ENCODE measurements at regions not wholly inside any gene's neighbourhood (a gene's known extent, or its start where the extent isn't known, plus 50 kb on each side); places are given as distances from the start of the nearest gene placed in this dataset.
"Not testable (repeated sequence)": the region's sequence is repeated elsewhere in the genome, so short reads cannot be mapped to it uniquely, and the experiment has no call there.

GRCh38 chr7:131819891-131820290 is 263.5 kb upstream of the PODXL start:
- DNase-seq (ENCODE audit: low spot score in 2 of 2): no peak

GRCh38 chr7:131816391-131817007 is 260.1 kb upstream of the PODXL start:
- DNase-seq (ENCODE audit: low spot score in 2 of 2): no peak
- TF ChIP-seq, protein P1, sequence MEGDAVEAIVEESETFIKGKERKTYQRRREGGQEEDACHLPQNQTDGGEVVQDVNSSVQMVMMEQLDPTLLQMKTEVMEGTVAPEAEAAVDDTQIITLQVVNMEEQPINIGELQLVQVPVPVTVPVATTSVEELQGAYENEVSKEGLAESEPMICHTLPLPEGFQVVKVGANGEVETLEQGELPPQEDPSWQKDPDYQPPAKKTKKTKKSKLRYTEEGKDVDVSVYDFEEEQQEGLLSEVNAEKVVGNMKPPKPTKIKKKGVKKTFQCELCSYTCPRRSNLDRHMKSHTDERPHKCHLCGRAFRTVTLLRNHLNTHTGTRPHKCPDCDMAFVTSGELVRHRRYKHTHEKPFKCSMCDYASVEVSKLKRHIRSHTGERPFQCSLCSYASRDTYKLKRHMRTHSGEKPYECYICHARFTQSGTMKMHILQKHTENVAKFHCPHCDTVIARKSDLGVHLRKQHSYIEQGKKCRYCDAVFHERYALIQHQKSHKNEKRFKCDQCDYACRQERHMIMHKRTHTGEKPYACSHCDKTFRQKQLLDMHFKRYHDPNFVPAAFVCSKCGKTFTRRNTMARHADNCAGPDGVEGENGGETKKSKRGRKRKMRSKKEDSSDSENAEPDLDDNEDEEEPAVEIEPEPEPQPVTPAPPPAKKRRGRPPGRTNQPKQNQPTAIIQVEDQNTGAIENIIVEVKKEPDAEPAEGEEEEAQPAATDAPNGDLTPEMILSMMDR (IDR thresholded peaks at IDR 0.05): no peak
- TF ChIP-seq EP300 (IDR thresholded peaks at IDR 0.05): no peak
- no peak for TF ChIP-seq POLR2A (IDR thresholded peaks at IDR 0.05)
- WGBS, 2 donors: 66 to 79% methylated on average over 6 of the region's 6 CpGs

More at GRCh38 chr7:131819891-131820290, 263.5 kb upstream of the PODXL start:
- no peak for TF ChIP-seq POLR2A (IDR thresholded peaks at IDR 0.05)
- TF ChIP-seq, protein P1 (IDR thresholded peaks at IDR 0.05): no peak
- TF ChIP-seq EP300 (IDR thresholded peaks at IDR 0.05): no peak
- no peaks in the 10 kb centered on the region for H3K9me3 ChIP-seq
- no peak overlapping the region for H3K27ac ChIP-seq
- WGBS, 2 donors: 20% methylated on average over 4 of the region's 4 CpGs
- no peak overlapping the region for H3K4me3 ChIP-seq
- H3K27me3 ChIP-seq: no peaks in the 10 kb centered on the region
- no peaks in the 10 kb centered on the region for H3K36me3 ChIP-seq
- no peaks in the 10 kb centered on the region for H3K4me1 ChIP-seq

DNA sequence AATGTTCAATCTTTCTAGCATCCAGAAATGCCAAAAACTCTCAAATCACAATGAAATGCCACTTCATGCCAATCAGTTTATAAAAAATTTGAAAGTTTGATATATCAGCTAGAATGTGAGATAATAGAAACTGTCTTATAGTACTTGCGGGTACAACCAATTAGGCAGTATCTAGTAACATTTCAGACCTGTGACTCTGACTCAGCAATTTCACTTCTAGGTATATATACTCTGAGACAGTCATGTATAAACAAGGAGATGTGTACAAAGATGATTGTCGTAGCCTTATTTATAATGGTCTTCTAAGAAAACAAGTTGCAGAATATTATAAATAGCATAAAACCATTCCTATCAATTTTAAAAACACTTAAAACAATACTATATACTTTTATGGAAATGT is 252.3 kb upstream of the PODXL start:
- DNase-seq (ENCODE audit: low spot score in 2 of 2): no peak
- WGBS, 2 donors: 90 to 91% methylated on average over 2 of the region's 2 CpGs
- Histone ChIP-seq H3K36me3 (no peaks in the 10 kb centered on the region), H3K9me3 (peaks cover 0 to 3% (median 0%) of the 10 kb centered on the region in 4 donors), H3K4me1 (no peaks in the 10 kb centered on the region), H3K4me3 (no peak overlapping the region), H3K27ac (no peak overlapping the region), H3K27me3 (no peaks in the 10 kb centered on the region)
- no peak for TF ChIP-seq EP300 (IDR thresholded peaks at IDR 0.05)
- no peak for TF ChIP-seq POLR2A (IDR thresholded peaks at IDR 0.05)
- TF ChIP-seq, protein P1 (IDR thresholded peaks at IDR 0.05): no peak

More at GRCh38 chr7:131816391-131817007, 260.1 kb upstream of the PODXL start:
- Histone ChIP-seq H3K9me3 (no peaks in the 10 kb centered on the region), H3K27ac (no peak overlapping the region), H3K27me3 (no peaks in the 10 kb centered on the region), H3K4me1 (no peaks in the 10 kb centered on the region), H3K4me3 (no peak overlapping the region), H3K36me3 (no peaks in the 10 kb centered on the region)

DNA sequence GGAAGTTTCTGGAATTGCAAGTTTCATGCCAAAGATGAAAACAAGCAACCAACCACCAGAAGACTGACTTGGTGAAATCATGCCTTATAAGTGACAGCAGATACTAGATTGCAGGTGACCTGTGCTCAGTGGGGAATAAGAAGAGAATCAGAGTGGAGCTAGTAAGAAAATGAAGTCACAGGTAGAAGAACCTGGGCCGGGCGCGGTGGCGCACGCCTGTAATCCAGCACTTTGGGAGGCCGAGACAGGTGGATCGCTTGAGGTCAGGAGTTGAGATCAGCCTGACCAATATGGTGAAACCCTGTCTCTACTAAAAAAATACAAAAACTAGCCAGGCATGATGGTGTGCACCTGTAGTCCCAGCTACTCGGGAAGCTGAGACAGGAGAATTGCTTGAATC is 251.7 kb upstream of the PODXL start:
- H3K27ac ChIP-seq; H3K9me3 ChIP-seq; DNase-seq (ENCODE audit: low spot score in 2 of 2); H3K27me3 ChIP-seq; H3K4me1 ChIP-seq; H3K36me3 ChIP-seq; H3K4me3 ChIP-seq: not testable (repeated sequence)
- 84 to 91% methylated on average over 8 of the region's 8 CpGs for WGBS, 2 donors

GRCh38 chr7:131803816-131804215 is 247.4 kb upstream of the PODXL start:
- Histone ChIP-seq H3K27ac (no peak overlapping the region), H3K9me3 (no peaks in the 10 kb centered on the region), H3K4me3 (no peak overlapping the region), H3K36me3 (no peaks in the 10 kb centered on the region), H3K4me1 (no peaks in the 10 kb centered on the region), H3K27me3 (no peaks in the 10 kb centered on the region)
- TF ChIP-seq EP300 (IDR thresholded peaks at IDR 0.05) (no peak), POLR2A (IDR thresholded peaks at IDR 0.05) (no peak)
- TF ChIP-seq, protein P1 (IDR thresholded peaks at IDR 0.05): no peak
- no peak for DNase-seq (ENCODE audit: low spot score in 2 of 2)
- 66 to 71% methylated on average over 7 of the region's 7 CpGs for WGBS, 2 donors
